HG03457 (cell line): ENCODE measurements at regions not wholly inside any gene's neighbourhood (a gene's known extent, or its start where the extent isn't known, plus 50 kb on each side); places are given as distances from the start of the nearest gene placed in this dataset.

Experiments used
- ATAC-seq: cut with Tn5 transposase; IDR thresholded peaks from one replicate; pipeline ENCODE4 v1.9.1; 2021; ENCODE audit warnings: moderate number of reproducible peaks; ENCODE audit not compliant: unreplicated experiment

- ATAC-seq = no peak
Observed at GRCh38 chr2:226622484-226622883, 177.1 kb downstream of the IRS1 start.

GRCh38 chr2:226620176-226620575, 179.4 kb downstream of the IRS1 start:
- ATAC-seq = no peak

DNA sequence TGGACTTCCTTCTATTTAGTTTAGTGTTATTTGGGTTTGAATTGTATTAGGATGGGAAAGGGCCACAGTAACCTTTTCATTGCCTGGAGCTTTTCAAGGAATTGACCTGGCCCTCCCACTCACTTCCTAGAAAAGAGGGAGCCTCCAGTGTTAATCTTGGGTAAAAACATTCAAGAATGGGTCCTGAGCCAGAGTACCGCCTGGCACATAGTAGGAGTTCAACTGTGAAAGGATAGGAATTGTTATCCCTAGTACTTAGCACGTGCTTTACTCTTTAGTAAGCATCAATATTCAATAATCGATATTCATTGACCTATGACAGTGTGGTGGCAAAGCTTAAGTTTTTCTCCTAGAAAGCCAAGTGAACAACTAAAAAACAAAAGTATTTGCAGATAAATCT, 179.9 kb downstream of the IRS1 start:
- ATAC-seq = no peak

GRCh38 chr2:226618875-226619605, 180.6 kb downstream of the IRS1 start:
- ATAC-seq = no peak

DNA sequence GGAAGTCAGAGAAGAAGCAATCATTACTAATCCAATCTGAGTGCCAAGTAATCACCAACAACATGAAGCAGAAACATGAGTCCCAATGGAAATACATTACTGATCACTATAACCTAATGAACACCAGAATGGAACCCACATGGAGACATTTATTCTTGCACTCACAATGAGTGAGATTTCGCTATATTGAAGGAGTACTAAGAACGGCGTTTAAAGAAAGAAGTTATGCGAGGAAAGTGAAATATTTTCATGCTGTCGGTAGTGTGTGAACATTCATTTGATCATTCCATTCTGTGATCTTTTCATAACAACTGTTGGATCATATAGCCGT, 181.1 kb downstream of the IRS1 start:
- no peak for ATAC-seq

DNA sequence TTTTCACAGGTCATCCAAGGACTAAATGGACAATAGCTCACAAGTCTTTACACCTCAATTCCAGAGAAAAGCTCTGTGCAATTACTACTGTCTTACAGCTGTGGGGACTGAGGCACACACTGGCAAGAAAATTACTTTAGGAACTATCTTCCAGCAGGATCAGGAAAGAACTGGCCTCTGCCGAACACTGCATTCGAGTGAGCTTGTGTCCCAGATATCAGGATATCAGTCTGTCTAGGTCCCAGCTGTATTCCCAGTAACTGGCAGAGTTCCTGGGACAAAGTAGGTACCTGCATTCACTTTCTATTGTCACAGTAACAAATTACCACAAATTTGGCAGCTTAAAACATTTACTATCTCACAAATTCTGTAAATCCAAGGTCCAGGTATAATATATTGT, 183.7 kb downstream of the IRS1 start:
- ATAC-seq = no peak

DNA sequence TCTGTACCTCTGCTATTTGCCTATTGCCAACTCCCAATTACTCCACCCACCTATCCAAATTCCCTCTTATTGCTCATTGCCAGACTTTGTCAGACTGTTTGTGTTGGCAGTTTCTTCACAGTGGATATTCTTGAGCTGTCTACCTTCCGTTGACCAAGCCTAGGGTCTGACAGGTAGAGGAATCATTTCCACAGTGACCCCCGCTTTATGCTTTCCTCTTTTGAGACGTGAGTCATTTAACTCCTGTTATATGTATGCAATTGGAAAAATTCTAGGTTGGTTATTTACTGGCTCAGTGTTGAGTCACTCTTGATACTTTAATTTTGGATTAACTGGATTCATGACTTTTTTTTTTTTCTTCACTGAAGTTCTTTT, 187.7 kb downstream of the IRS1 start:
- ATAC-seq = no peak

- no peak for ATAC-seq
Observed at GRCh38 chr2:226611196-226611943, 188.2 kb downstream of the IRS1 start.

DNA sequence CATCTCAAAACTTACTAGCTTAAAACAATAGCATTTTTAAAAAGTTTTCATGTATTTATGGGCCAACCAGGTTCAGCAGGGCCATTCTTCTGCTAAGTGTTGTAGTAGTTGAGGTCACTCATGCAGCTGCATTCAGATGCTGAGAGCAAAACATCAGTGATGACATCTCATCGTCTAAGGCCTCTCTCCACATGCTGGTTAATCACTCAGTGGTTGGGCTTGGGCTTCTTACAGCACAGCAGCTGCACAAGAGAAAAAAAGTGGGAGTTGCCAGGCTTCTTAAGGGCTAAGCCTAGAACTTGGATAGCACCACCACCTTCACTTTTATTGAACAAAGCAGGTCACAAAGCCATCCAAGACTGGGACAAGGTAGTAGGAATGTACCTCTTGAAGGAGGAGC, 190.3 kb downstream of the IRS1 start:
- no peak for ATAC-seq

GRCh38 chr2:226608451-226608850, 191.2 kb downstream of the IRS1 start:
- ATAC-seq = no peak

DNA sequence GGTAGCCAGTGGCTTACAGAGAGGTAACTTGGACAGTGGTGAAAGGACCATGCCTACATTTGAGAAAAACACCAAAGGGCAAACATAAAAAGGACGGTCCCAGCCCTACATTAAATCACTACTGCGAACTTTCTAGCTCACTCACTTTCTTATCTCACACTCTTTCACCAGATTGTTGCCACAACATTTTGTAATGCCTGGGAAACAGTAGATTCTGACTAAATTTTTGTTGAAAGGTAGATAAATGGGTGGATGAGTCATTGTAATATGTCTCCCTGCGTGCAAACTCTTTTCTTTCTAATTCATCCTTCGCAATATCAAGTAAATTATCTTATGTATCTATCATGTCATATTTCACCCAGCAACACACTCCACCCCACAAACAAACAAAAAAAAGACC, 192.2 kb downstream of the IRS1 start:
- ATAC-seq = no peak

- ATAC-seq = no peak
Observed at GRCh38 chr2:226605642-226606041, 194.0 kb downstream of the IRS1 start.

- no peak for ATAC-seq
Observed at GRCh38 chr2:226603606-226604005, 196.0 kb downstream of the IRS1 start.

GRCh38 chr2:226601881-226602662, 197.5 kb downstream of the IRS1 start:
- no peak for ATAC-seq

DNA sequence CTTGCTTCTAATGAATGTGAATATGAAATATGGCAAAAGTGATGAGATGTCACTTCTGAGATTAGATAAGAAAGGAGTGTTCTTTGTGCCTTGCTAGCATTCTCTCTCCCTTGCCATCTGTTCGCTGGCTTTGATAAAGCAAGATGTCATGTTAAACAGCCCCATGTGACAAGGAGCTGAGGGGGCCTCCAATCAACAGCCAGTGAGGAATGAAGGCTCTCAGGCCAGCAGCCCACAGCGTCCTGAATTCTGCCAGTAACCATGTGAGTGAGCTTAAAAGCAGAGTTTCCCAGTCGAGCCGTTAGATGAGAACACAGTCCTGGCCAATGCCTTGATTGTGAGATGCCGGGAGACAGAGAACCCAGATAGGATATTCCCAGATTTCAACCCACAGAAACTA, 198.8 kb downstream of the IRS1 start:
- no peak for ATAC-seq

- no peak for ATAC-seq
Observed at GRCh38 chr2:226600184-226600583, 199.4 kb downstream of the IRS1 start.

GRCh38 chr2:226589043-226589442, 210.6 kb downstream of the IRS1 start:
- no peak for ATAC-seq

GRCh38 chr2:226585130-226585561, 214.5 kb downstream of the IRS1 start:
- ATAC-seq = no peak

DNA sequence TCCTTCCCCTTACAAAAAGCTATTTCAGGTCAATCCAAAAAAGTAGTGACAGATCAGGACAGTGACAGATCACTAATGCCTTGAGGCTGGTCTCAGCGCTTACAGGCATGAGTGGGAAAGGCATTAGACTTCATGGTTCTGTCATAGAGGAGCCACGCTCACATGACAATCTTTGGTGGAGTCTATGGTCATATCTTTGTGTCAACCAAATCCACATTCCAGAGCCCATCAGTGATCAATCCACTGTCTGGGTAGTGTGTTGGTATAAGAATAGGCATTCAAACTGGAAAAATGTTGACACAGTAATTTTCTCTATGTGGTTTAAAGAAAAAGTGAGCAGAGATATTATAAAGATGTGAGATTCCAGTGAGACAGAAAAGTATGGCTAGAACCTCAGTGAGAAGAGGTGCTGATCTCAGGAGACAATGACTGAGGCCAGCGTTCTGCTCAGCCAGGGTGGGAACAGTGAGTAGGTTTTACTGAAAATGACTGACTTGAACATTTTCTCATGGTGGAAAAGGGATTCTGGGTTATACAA, 215.0 kb downstream of the IRS1 start:
- no peak for ATAC-seq

DNA sequence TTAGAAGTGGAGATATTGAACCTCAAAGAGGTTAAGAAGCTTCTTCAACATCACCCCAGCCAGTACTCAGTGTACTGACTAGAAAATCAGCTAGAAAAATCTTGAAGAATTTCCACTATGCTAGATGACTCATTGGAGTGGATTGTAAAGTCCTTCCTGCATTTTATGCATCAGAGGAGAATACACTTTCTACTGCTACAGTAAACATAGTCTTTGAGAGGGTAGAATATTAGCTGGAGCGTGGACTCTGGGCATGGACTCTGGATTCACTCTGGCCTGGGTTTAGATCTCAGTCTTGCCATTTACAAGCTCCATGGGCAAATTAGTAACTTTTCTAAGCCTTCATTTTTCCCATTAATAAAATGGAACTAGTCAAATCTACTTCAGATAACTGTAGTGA, 215.9 kb downstream of the IRS1 start:
- ATAC-seq = no peak

DNA sequence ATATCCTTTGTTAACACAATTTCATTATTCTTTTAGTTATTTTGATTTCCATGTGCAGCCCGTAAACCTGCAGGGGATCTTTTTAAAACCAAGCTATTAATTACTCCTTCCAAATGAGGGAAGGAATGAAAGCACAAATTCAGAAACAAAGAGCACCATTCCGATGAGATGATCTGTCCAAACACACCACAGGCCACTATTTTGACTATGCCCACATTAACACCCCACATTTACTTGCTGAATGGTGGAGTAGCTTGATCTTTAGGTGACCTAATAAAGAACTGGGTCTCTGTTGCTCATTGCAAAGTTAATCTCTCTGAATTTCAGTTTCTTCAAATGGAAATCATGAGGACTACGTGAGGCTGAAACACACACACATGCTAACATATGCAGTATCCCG, 218.0 kb downstream of the IRS1 start:
- no peak for ATAC-seq

DNA sequence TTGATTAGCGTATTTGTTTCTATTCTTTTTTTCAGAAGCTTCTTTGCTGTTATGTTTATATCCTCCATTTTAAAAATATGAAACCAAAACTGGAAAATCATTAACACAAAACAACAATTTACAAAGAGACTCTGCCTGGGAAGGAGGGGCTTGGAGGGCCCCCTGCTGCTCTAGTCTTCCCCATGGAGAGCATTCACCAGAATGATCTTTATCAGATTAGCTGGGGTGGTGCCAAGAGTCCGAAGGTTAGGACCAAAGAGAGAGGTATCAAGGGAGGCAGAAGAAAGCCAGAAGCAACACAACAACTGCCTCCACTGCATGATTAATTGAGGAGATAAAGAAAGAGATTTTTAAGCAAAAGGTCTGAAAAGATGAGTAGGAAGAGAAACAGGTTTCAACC, 218.6 kb downstream of the IRS1 start:
- ATAC-seq = no peak
